ENCODE measurements at regions not wholly inside any gene's neighbourhood (a gene's known extent, or its start where the extent isn't known, plus 50 kb on each side); places are given as distances from the start of the nearest gene placed in this dataset.

- H3K4me3 ChIP-seq (ENCODE audit: low read length in 2 of 2), result no peak overlapping the region
- H3K27me3 ChIP-seq (ENCODE audit: control insufficient read depth in 1 of 2, insufficient read depth in 2 of 2, low read length in 2 of 2), result no peaks in the 10 kb centered on the region
- H3K4me1 ChIP-seq (ENCODE audit: control insufficient read depth, insufficient read depth, low read length), result no peaks in the 10 kb centered on the region
- H3K36me3 ChIP-seq (ENCODE audit: control insufficient read depth in 2 of 2, insufficient read depth in 2 of 2, low read length in 2 of 2), result no peaks in the 10 kb centered on the region
- H3K27ac ChIP-seq (ENCODE audit: low read length), result no peak overlapping the region
- no peaks in the 10 kb centered on the region for H3K9me3 ChIP-seq (ENCODE audit: control insufficient read depth in 2 of 2, low read length in 2 of 2)
- H3K9ac ChIP-seq (ENCODE audit: low read length in 2 of 2), result no peak overlapping the region
Observed at GRCh38 chr1:82874041-82874440, 1073.3 kb downstream of the ADGRL2 start.

- Histone ChIP-seq H3K9me3 (ENCODE audit: control insufficient read depth in 2 of 2, low read length in 2 of 2) (no peaks in the 10 kb centered on the region), H3K4me1 (ENCODE audit: control insufficient read depth, insufficient read depth, low read length) (no peaks in the 10 kb centered on the region), H3K9ac (ENCODE audit: low read length in 2 of 2) (no peak overlapping the region), H3K36me3 (ENCODE audit: control insufficient read depth in 2 of 2, insufficient read depth in 2 of 2, low read length in 2 of 2) (no peaks in the 10 kb centered on the region), H3K4me3 (ENCODE audit: low read length in 2 of 2) (no peak overlapping the region), H3K27me3 (ENCODE audit: control insufficient read depth in 1 of 2, insufficient read depth in 2 of 2, low read length in 2 of 2) (no peaks in the 10 kb centered on the region), H3K27ac (ENCODE audit: low read length) (no peak overlapping the region)
Observed at GRCh38 chr1:82870332-82870731, 1069.6 kb downstream of the ADGRL2 start.

- Histone ChIP-seq H3K9me3 (ENCODE audit: control insufficient read depth in 2 of 2, low read length in 2 of 2) (no peaks in the 10 kb centered on the region), H3K4me3 (ENCODE audit: low read length in 2 of 2) (no peak overlapping the region), H3K4me1 (ENCODE audit: control insufficient read depth, insufficient read depth, low read length) (no peaks in the 10 kb centered on the region), H3K27me3 (ENCODE audit: control insufficient read depth in 1 of 2, insufficient read depth in 2 of 2, low read length in 2 of 2) (no peaks in the 10 kb centered on the region), H3K27ac (ENCODE audit: low read length) (no peak overlapping the region), H3K9ac (ENCODE audit: low read length in 2 of 2) (no peak overlapping the region), H3K36me3 (ENCODE audit: control insufficient read depth in 2 of 2, insufficient read depth in 2 of 2, low read length in 2 of 2) (no peaks in the 10 kb centered on the region)
Observed at GRCh38 chr1:82867781-82868180, 1067.0 kb downstream of the ADGRL2 start.

GRCh38 chr1:82861749-82862148, 1061.0 kb downstream of the ADGRL2 start:
- Histone ChIP-seq H3K27me3 (ENCODE audit: control insufficient read depth in 1 of 2, insufficient read depth in 2 of 2, low read length in 2 of 2) (no peaks in the 10 kb centered on the region), H3K36me3 (ENCODE audit: control insufficient read depth in 2 of 2, insufficient read depth in 2 of 2, low read length in 2 of 2) (no peaks in the 10 kb centered on the region), H3K9ac (ENCODE audit: low read length in 2 of 2) (no peak overlapping the region), H3K4me1 (ENCODE audit: control insufficient read depth, insufficient read depth, low read length) (no peaks in the 10 kb centered on the region), H3K27ac (ENCODE audit: low read length) (no peak overlapping the region), H3K4me3 (ENCODE audit: low read length in 2 of 2) (no peak overlapping the region), H3K9me3 (ENCODE audit: control insufficient read depth in 2 of 2, low read length in 2 of 2) (no peaks in the 10 kb centered on the region)

GRCh38 chr1:82858031-82858430, 1057.3 kb downstream of the ADGRL2 start:
- no peaks in the 10 kb centered on the region for H3K27me3 ChIP-seq (ENCODE audit: control insufficient read depth in 1 of 2, insufficient read depth in 2 of 2, low read length in 2 of 2)
- H3K27ac ChIP-seq (ENCODE audit: low read length), result no peak overlapping the region
- no peaks in the 10 kb centered on the region for H3K36me3 ChIP-seq (ENCODE audit: control insufficient read depth in 2 of 2, insufficient read depth in 2 of 2, low read length in 2 of 2)
- H3K4me1 ChIP-seq (ENCODE audit: control insufficient read depth, insufficient read depth, low read length), result no peaks in the 10 kb centered on the region
- no peak overlapping the region for H3K9ac ChIP-seq (ENCODE audit: low read length in 2 of 2)
- no peak overlapping the region for H3K4me3 ChIP-seq (ENCODE audit: low read length in 2 of 2)
- H3K9me3 ChIP-seq (ENCODE audit: control insufficient read depth in 2 of 2, low read length in 2 of 2), result peaks cover 0 to 3% of the 10 kb centered on the region in 2 donors

- H3K9ac ChIP-seq (ENCODE audit: low read length in 2 of 2), result no peak overlapping the region
- no peak overlapping the region for H3K4me3 ChIP-seq (ENCODE audit: low read length in 2 of 2)
- H3K9me3 ChIP-seq (ENCODE audit: control insufficient read depth in 2 of 2, low read length in 2 of 2), result no peaks in the 10 kb centered on the region
Observed at GRCh38 chr1:82849460-82849859, 1048.7 kb downstream of the ADGRL2 start.

GRCh38 chr1:82848043-82848442, 1047.3 kb downstream of the ADGRL2 start:
- Histone ChIP-seq H3K4me1 (ENCODE audit: control insufficient read depth, insufficient read depth, low read length) (no peaks in the 10 kb centered on the region), H3K9ac (ENCODE audit: low read length in 2 of 2) (no peak overlapping the region), H3K27me3 (ENCODE audit: control insufficient read depth in 1 of 2, insufficient read depth in 2 of 2, low read length in 2 of 2) (no peaks in the 10 kb centered on the region), H3K9me3 (ENCODE audit: control insufficient read depth in 2 of 2, low read length in 2 of 2) (no peaks in the 10 kb centered on the region), H3K27ac (ENCODE audit: low read length) (no peak overlapping the region), H3K4me3 (ENCODE audit: low read length in 2 of 2) (no peak overlapping the region), H3K36me3 (ENCODE audit: control insufficient read depth in 2 of 2, insufficient read depth in 2 of 2, low read length in 2 of 2) (no peaks in the 10 kb centered on the region)

More at GRCh38 chr1:82849460-82849859, 1048.7 kb downstream of the ADGRL2 start:
- Histone ChIP-seq H3K27me3 (ENCODE audit: control insufficient read depth in 1 of 2, insufficient read depth in 2 of 2, low read length in 2 of 2) (no peaks in the 10 kb centered on the region), H3K27ac (ENCODE audit: low read length) (no peak overlapping the region), H3K4me1 (ENCODE audit: control insufficient read depth, insufficient read depth, low read length) (no peaks in the 10 kb centered on the region), H3K36me3 (ENCODE audit: control insufficient read depth in 2 of 2, insufficient read depth in 2 of 2, low read length in 2 of 2) (no peaks in the 10 kb centered on the region)

- Histone ChIP-seq H3K27me3 (ENCODE audit: control insufficient read depth in 1 of 2, insufficient read depth in 2 of 2, low read length in 2 of 2) (no peaks in the 10 kb centered on the region), H3K9me3 (ENCODE audit: control insufficient read depth in 2 of 2, low read length in 2 of 2) (no peaks in the 10 kb centered on the region), H3K4me3 (ENCODE audit: low read length in 2 of 2) (no peak overlapping the region), H3K36me3 (ENCODE audit: control insufficient read depth in 2 of 2, insufficient read depth in 2 of 2, low read length in 2 of 2) (no peaks in the 10 kb centered on the region), H3K9ac (ENCODE audit: low read length in 2 of 2) (no peak overlapping the region), H3K27ac (ENCODE audit: low read length) (no peak overlapping the region), H3K4me1 (ENCODE audit: control insufficient read depth, insufficient read depth, low read length) (no peaks in the 10 kb centered on the region)
Observed at GRCh38 chr1:82845866-82846265, 1045.1 kb downstream of the ADGRL2 start.

GRCh38 chr1:82844911-82845827, 1044.4 kb downstream of the ADGRL2 start:
- Histone ChIP-seq H3K4me1 (ENCODE audit: control insufficient read depth, insufficient read depth, low read length) (no peaks in the 10 kb centered on the region), H3K27ac (ENCODE audit: low read length) (no peak overlapping the region), H3K9me3 (ENCODE audit: control insufficient read depth in 2 of 2, low read length in 2 of 2) (no peaks in the 10 kb centered on the region), H3K27me3 (ENCODE audit: control insufficient read depth in 1 of 2, insufficient read depth in 2 of 2, low read length in 2 of 2) (no peaks in the 10 kb centered on the region), H3K9ac (ENCODE audit: low read length in 2 of 2) (no peak overlapping the region), H3K36me3 (ENCODE audit: control insufficient read depth in 2 of 2, insufficient read depth in 2 of 2, low read length in 2 of 2) (no peaks in the 10 kb centered on the region), H3K4me3 (ENCODE audit: low read length in 2 of 2) (no peak overlapping the region)

- Histone ChIP-seq H3K4me3 (ENCODE audit: low read length in 2 of 2) (no peak overlapping the region), H3K9ac (ENCODE audit: low read length in 2 of 2) (no peak overlapping the region), H3K27me3 (ENCODE audit: control insufficient read depth in 1 of 2, insufficient read depth in 2 of 2, low read length in 2 of 2) (no peaks in the 10 kb centered on the region), H3K4me1 (ENCODE audit: control insufficient read depth, insufficient read depth, low read length) (no peaks in the 10 kb centered on the region), H3K27ac (ENCODE audit: low read length) (no peak overlapping the region), H3K36me3 (ENCODE audit: control insufficient read depth in 2 of 2, insufficient read depth in 2 of 2, low read length in 2 of 2) (no peaks in the 10 kb centered on the region), H3K9me3 (ENCODE audit: control insufficient read depth in 2 of 2, low read length in 2 of 2) (no peaks in the 10 kb centered on the region)
Observed at GRCh38 chr1:82844447-82844846, 1043.7 kb downstream of the ADGRL2 start.

- Histone ChIP-seq H3K27me3 (ENCODE audit: control insufficient read depth in 1 of 2, insufficient read depth in 2 of 2, low read length in 2 of 2) (no peaks in the 10 kb centered on the region), H3K36me3 (ENCODE audit: control insufficient read depth in 2 of 2, insufficient read depth in 2 of 2, low read length in 2 of 2) (no peaks in the 10 kb centered on the region), H3K4me3 (ENCODE audit: low read length in 2 of 2) (no peak overlapping the region), H3K9ac (ENCODE audit: low read length in 2 of 2) (no peak overlapping the region), H3K9me3 (ENCODE audit: control insufficient read depth in 2 of 2, low read length in 2 of 2) (no peaks in the 10 kb centered on the region), H3K27ac (ENCODE audit: low read length) (no peak overlapping the region), H3K4me1 (ENCODE audit: control insufficient read depth, insufficient read depth, low read length) (no peaks in the 10 kb centered on the region)
Observed at GRCh38 chr1:82843876-82844275, 1043.1 kb downstream of the ADGRL2 start.

All from stomach smooth muscle (tissue), 2 donors.